Fibroblast of villous mesenchyme (primary cell): ENCODE measurements at regions not wholly inside any gene's neighbourhood (a gene's known extent, or its start where the extent isn't known, plus 50 kb on each side); places are given as distances from the start of the nearest gene placed in this dataset.

Source experiments
- DNase-seq: peaks from one replicate; pipeline ENCODE4 v3.0.0-alpha.2; 2010; ENCODE audit warnings: low read depth
- H3K4me3 ChIP-seq: 2 replicates; pipeline ENCODE4 v1.5.1; 2011; ENCODE audit warnings: low read depth, mild to moderate bottlenecking, low read length
- CTCF ChIP-seq: IDR thresholded peaks from 2 replicates; pipeline ENCODE4 v1.5.1; 2012; ENCODE audit warnings: low read depth, mild to moderate bottlenecking, low read length; ENCODE audit not compliant: insufficient read depth

GRCh38 chr12:4984971-4985370 is 58.7 kb upstream of the KCNA5 start:
- no peak overlapping the region for H3K4me3 ChIP-seq
- DNase-seq: no peak

GRCh38 chr12:4985820-4986219 is 57.9 kb upstream of the KCNA5 start:
- no peak for TF ChIP-seq CTCF
- DNase-seq: no peak
- H3K4me3 ChIP-seq: no peak overlapping the region

More at GRCh38 chr12:4984971-4985370, 58.7 kb upstream of the KCNA5 start:
- TF ChIP-seq CTCF: no peak

- H3K4me3 ChIP-seq: no peak overlapping the region
- no peak for DNase-seq
- no peak for TF ChIP-seq CTCF
Observed at GRCh38 chr12:4987076-4988046, 56.3 kb upstream of the KCNA5 start.

GRCh38 chr12:4991373-4991772 is 52.3 kb upstream of the KCNA5 start:
- DNase-seq: no peak
- TF ChIP-seq CTCF: no peak
- no peak overlapping the region for H3K4me3 ChIP-seq

GRCh38 chr12:4991801-4992200 is 51.9 kb upstream of the KCNA5 start:
- no peak for TF ChIP-seq CTCF
- DNase-seq: no peak
- no peak overlapping the region for H3K4me3 ChIP-seq

- no peak overlapping the region for H3K4me3 ChIP-seq
- no peak for DNase-seq
- TF ChIP-seq CTCF: no peak
Observed at GRCh38 chr12:4992871-4993270, 50.8 kb upstream of the KCNA5 start.
